Fibroblast of the aortic adventitia (primary cell): ENCODE measurements at regions not wholly inside any gene's neighbourhood (a gene's known extent, or its start where the extent isn't known, plus 50 kb on each side); places are given as distances from the start of the nearest gene placed in this dataset.
"Not testable (repeated sequence)": the region's sequence is repeated elsewhere in the genome, so short reads cannot be mapped to it uniquely, and the experiment has no call there.

ENCODE experiments used
- DNase-seq: peaks from one replicate; pipeline ENCODE4 v3.0.0-alpha.2; 2010; ENCODE audit warnings: low read depth
- H3K4me3 ChIP-seq: 2 replicates; pipeline ENCODE4 v1.5.1; 2011; ENCODE audit warnings: low read depth, mild to moderate bottlenecking, control low read depth, low read length, moderate library complexity
- TF ChIP-seq, protein P1 (sequence below): IDR thresholded peaks from 2 replicates; pipeline ENCODE4 v1.5.1; 2011; ENCODE audit warnings: mild to moderate bottlenecking, low read length, control low read depth, inconsistent platforms; ENCODE audit not compliant: insufficient read depth

DNA sequence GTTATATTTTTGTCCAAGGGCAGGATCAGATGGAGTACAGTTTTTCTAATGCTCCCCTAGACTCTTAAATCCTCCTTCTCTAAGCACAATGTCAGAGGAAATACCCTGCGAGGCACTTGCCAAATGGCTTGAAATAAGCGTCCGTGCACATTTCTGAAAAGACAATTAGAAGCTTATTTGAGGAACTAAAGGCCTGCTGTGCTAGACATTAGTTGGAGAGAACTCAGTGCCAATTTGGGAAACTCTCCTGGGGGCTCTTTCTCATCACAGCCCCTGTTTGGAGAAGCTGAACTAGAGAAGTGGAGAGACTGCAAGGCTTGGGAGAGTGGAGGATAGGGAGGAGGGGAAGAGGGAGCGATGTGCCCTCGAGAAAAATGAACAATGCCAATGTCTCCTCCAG is 247.6 kb upstream of the C2CD4B start:
- H3K4me3 ChIP-seq = no peak overlapping the region
- TF ChIP-seq, protein P1, sequence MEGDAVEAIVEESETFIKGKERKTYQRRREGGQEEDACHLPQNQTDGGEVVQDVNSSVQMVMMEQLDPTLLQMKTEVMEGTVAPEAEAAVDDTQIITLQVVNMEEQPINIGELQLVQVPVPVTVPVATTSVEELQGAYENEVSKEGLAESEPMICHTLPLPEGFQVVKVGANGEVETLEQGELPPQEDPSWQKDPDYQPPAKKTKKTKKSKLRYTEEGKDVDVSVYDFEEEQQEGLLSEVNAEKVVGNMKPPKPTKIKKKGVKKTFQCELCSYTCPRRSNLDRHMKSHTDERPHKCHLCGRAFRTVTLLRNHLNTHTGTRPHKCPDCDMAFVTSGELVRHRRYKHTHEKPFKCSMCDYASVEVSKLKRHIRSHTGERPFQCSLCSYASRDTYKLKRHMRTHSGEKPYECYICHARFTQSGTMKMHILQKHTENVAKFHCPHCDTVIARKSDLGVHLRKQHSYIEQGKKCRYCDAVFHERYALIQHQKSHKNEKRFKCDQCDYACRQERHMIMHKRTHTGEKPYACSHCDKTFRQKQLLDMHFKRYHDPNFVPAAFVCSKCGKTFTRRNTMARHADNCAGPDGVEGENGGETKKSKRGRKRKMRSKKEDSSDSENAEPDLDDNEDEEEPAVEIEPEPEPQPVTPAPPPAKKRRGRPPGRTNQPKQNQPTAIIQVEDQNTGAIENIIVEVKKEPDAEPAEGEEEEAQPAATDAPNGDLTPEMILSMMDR = no peak
- DNase-seq = no peak

DNA sequence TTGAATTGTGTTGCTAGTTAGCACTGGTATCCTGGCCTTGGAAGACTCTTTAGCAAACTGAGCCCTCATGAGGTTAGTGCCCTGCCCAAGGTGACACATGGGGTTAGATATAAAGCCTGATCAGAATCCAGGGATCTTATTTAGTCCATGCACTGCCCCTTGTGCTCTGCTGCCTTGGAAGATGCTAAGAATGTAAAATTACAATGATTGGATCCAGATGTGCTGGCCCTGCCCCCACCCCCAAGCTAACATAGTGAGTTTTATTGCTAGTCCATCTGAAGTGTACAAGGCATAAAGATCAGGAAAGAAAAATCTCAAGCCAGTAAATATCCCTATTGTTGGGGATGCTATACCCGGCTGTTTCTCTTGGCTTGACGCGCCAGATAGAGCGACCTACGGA is 248.1 kb upstream of the C2CD4B start:
- TF ChIP-seq, protein P1 = no peak
- peak; percentile 54 for DNase-seq
- no peak overlapping the region for H3K4me3 ChIP-seq

DNA sequence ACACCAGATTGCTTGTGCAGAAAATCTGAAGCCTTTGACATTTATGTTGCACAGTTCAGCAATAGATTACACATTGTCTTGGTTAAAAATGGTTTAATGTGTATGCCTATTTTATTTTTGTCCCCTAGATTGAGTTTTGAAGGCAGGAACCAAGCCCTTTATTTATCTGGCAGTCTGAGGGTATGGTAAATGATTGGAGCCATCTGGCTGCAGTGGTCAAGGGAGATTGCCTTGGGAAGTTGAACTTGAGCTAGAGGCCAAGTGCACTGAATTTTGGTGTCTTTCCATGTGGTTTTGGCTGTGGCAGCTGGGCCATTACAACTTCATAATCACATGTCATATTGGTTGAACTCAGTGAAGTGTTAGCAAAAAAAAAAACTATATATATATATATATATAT is 248.7 kb upstream of the C2CD4B start:
- TF ChIP-seq, protein P1 = no peak
- DNase-seq = peak; percentile 92
- H3K4me3 ChIP-seq = no peak overlapping the region

DNA sequence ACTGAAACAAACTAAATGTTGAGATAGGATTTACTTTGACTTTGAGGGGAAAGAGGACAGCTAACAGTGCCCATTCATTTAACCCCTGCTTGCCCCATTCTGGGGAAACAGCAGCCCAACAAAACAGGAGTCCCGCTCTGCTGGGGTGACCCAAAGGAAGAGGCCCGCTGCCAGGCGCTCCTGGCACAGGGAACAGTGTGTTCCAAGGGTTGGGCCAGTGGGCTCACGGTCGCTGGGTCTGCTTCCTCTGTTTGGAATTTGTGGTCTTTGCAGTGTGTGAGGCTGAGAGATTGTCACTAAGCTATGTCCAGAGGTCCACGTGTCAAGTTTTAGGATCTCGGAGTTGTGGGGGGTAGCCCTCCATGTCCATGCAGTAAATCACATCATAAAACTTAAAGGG is 250.4 kb upstream of the C2CD4B start:
- H3K4me3 ChIP-seq = no peak overlapping the region
- TF ChIP-seq, protein P1 = no peak
- DNase-seq = no peak

DNA sequence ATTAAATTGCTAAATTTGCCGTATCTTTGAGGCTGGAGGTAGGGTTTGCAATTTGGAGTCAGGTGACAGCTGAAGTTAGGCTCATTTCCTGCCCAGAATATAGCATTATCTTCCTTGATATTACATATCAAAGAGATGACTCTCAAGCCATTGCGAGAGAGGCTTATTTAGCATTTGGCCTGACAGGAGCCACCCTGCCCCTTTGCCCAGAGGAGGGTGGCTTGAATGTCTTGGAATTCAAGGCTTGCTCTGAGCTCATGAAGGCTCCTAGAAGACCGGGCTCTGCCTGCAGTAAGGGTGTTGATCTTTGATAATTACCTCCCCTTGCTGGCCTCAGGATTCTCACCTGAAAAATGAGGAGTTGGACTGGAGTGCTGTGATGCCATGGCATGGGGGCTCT is 251.4 kb upstream of the C2CD4B start:
- no peak for DNase-seq
- H3K4me3 ChIP-seq = no peak overlapping the region
- TF ChIP-seq, protein P1 = no peak

DNA sequence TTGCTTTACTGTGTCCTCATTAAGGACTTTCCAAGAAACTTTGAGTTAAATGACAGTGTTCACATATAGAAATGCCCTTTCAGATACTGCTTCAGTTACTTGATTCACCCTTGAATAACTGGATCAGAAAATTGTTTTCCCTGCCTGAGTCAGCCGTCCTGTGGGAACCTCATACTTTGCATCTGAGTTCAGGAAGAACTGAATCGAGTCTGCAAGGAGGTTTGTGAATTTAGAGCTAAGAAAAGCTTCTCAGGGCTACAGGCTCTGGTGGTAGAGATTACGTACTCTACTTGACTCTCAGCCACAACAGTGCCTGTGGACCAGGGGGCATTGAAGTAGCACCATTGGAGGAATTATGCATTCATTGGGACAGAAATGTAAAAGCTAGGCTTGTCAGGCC is 252.4 kb upstream of the C2CD4B start:
- peak; percentile 49 for DNase-seq
- no peak overlapping the region for H3K4me3 ChIP-seq
- TF ChIP-seq, protein P1 = no peak

DNA sequence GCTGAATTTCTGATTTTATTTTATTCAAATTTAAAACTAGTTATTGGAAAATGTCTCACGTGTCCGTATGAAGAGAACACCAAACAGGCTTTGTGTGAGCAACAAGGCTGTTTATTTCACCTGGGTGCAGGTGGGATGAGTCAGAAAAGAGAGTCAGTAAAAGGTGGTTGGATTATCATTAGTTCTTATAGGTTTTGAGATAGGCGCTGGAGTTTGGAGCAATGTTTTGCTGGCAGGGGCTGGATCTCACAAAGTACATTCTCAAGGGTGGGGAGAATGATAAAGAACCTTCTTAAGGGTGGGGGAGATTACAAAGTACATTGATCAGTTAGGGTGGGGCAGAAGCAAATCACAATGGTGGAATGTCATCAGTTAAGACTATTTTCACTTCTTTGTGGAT is 253.4 kb upstream of the C2CD4B start:
- not testable (repeated sequence) for DNase-seq, H3K4me3 ChIP-seq
